Uterus (tissue), 3 donors: ENCODE measurements at regions not wholly inside any gene's neighbourhood (a gene's known extent, or its start where the extent isn't known, plus 50 kb on each side); places are given as distances from the start of the nearest gene placed in this dataset.

Source experiments
- DNase-seq, 2 donors: peaks; one replicate each; pipeline ENCODE4 v3.0.0-alpha.2; 2019 to 2020
- H3K27ac ChIP-seq, 2 donors: fragments of 200-600 bp; sonication (generic); 1 replicate in 1 of 2; 2 replicates in 1 of 2; pipeline ENCODE4 v1.5.1; 2016 to 2018
- H3K27me3 ChIP-seq, 2 donors: fragments of 200-600 bp; sonication (generic); one replicate each; pipeline ENCODE4 v1.5.1; 2018 to 2019; ENCODE audit warnings: control low read depth in 1 of 2
- H3K36me3 ChIP-seq, 2 donors: fragments of 200-600 bp; sonication (generic); one replicate each; pipeline ENCODE4 v1.5.1; 2019; ENCODE audit warnings: control low read depth in 1 of 2
- H3K4me1 ChIP-seq, 2 donors: fragments of 200-600 bp; sonication (generic); one replicate each; pipeline ENCODE4 v1.5.1; 2018 to 2019; ENCODE audit warnings: control low read depth in 1 of 2
- H3K4me3 ChIP-seq, 2 donors: fragments of 200-600 bp; sonication (generic); 1 replicate in 1 of 2; 2 replicates in 1 of 2; pipeline ENCODE4 v1.5.1; 2018 to 2019; ENCODE audit warnings: mild to moderate bottlenecking in 1 of 2
- H3K9me3 ChIP-seq, 2 donors: fragments of 200-600 bp; sonication (generic); one replicate each; pipeline ENCODE4 v1.5.1; 2019; ENCODE audit warnings: control low read depth in 1 of 2
- POLR2A ChIP-seq, 2 donors: fragments of 450-650 bp; IDR thresholded peaks; one replicate each; pipeline ENCODE4 v1.6.1; 2016; ENCODE audit warnings: antibody characterized with exemption in 2 of 2, mild to moderate bottlenecking in 1 of 2, moderate library complexity in 1 of 2
- intact Hi-C: fragments of 100-400 bp; cut with DNase I; formaldehyde crosslinking; loops from one replicate; pipeline ENCODE4 v1.15.1; 2023; ENCODE audit warnings: low total_unique reads
- TF ChIP-seq, protein P1 (sequence below), 4 experiments: fragments of 200-600 bp in 2 of 4; fragments of 450-650 bp in 2 of 4; sonication (generic) in 2 of 4; IDR thresholded peaks; one replicate each; pipeline ENCODE4 v1.5.1; 2016 to 2019; ENCODE audit warnings: antibody characterized with exemption in 4 of 4, mild to moderate bottlenecking in 2 of 4, moderate library complexity in 1 of 4
- donor health status: DM: yes; HTN: yes; CAD: no.

DNA sequence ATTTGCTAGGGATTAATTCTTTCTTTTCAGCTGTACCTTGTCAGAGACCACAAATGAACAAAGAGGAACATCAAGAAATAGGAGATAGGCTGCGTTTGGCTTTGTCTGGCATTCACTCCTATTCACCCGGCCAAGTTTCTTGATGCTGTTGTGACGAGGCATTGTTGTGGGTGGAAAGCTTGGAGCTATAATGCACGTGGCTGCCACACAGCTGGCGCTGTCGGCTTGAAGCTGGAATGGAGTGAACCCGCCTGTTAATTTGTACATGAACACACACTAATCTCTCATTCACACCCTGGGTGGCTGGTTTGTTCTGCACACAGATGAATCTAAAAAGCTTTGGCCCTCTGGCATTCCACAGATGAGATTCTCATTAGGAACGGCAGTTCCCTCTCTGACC lies 274.9 kb upstream of the GYPC start:
- intact Hi-C loops, result no loop called here
- TF ChIP-seq, protein P1, sequence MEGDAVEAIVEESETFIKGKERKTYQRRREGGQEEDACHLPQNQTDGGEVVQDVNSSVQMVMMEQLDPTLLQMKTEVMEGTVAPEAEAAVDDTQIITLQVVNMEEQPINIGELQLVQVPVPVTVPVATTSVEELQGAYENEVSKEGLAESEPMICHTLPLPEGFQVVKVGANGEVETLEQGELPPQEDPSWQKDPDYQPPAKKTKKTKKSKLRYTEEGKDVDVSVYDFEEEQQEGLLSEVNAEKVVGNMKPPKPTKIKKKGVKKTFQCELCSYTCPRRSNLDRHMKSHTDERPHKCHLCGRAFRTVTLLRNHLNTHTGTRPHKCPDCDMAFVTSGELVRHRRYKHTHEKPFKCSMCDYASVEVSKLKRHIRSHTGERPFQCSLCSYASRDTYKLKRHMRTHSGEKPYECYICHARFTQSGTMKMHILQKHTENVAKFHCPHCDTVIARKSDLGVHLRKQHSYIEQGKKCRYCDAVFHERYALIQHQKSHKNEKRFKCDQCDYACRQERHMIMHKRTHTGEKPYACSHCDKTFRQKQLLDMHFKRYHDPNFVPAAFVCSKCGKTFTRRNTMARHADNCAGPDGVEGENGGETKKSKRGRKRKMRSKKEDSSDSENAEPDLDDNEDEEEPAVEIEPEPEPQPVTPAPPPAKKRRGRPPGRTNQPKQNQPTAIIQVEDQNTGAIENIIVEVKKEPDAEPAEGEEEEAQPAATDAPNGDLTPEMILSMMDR (IDR thresholded peaks at IDR 0.05), result no peak
- no peak for TF ChIP-seq POLR2A (IDR thresholded peaks at IDR 0.05)
- H3K9me3 ChIP-seq, result no peaks in the 10 kb centered on the region
- H3K27me3 ChIP-seq, result no peaks in the 10 kb centered on the region
- no peak overlapping the region for H3K4me3 ChIP-seq
- DNase-seq, result no peak
- no peak overlapping the region for H3K27ac ChIP-seq
- H3K4me1 ChIP-seq, result no peaks in the 10 kb centered on the region
- no peaks in the 10 kb centered on the region for H3K36me3 ChIP-seq

DNA sequence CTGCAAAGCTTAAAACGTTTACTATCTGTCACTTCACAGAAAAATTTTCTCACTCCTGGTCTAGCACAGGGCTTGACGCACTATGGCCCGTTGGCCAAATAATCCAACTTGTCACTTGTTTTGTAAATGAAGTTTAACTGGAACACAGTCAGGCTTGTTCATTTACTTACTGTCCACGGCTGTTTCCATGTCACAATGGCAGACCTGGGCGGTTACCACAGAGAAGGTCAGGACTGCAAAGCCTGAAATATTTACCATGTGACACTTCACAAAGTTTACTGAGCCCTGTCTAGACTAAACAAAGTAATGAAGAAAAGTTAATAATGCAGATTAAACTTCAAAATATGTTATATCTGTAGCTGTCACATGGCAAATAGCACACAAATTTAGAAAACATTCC lies 273.0 kb upstream of the GYPC start:
- Histone ChIP-seq H3K4me1 (no peaks in the 10 kb centered on the region), H3K9me3 (no peaks in the 10 kb centered on the region), H3K27ac (no peak overlapping the region), H3K4me3 (no peak overlapping the region), H3K36me3 (no peaks in the 10 kb centered on the region), H3K27me3 (no peaks in the 10 kb centered on the region)
- intact Hi-C loops, result no loop called here
- TF ChIP-seq, protein P1 (IDR thresholded peaks at IDR 0.05), result no peak
- TF ChIP-seq POLR2A (IDR thresholded peaks at IDR 0.05), result no peak
- no peak for DNase-seq

DNA sequence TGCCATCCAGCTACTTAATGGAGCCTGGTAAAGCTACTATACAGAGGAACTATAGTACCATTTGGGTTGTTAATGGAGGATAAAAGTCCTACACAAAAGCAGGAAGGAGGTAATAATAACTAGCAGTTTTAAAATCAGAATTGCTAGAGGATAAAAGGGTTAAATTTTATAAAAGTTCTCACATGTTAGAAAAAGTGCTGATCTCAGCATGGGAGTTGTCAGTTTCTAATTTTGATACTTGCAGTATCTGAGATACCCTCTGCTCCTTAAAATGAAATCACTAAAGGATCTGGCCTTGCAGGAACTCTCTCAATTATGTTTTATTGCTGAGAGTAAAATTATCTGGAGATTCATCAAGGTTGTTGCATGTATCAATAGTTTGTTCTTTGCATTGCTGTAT lies 272.2 kb upstream of the GYPC start:
- H3K27ac ChIP-seq, result no peak overlapping the region
- DNase-seq, result no peak
- H3K27me3 ChIP-seq, result no peaks in the 10 kb centered on the region
- intact Hi-C loops, result no loop called here
- H3K4me1 ChIP-seq, result no peaks in the 10 kb centered on the region
- no peak overlapping the region for H3K4me3 ChIP-seq
- H3K9me3 ChIP-seq, result no peaks in the 10 kb centered on the region
- H3K36me3 ChIP-seq, result no peaks in the 10 kb centered on the region
- TF ChIP-seq, protein P1 (IDR thresholded peaks at IDR 0.05), result no peak
- no peak for TF ChIP-seq POLR2A (IDR thresholded peaks at IDR 0.05)

DNA sequence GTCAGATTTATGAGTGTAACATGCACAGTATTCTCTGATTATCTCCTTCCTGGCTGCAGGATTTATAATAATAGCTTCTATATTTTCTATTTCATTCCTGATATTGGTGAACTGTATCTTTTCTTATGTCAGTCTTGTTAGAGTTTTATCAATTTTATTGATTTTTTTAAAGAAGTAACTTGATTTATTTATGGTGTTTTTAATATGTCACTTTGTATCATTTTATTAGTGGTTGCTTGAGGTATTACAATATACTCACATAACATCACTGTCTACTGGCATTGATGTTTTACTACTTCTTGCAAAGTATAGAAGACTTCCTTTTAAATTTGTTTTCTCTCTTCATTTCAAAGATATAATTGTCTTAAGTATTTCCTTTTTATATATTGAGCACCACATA lies 270.5 kb upstream of the GYPC start:
- no peaks in the 10 kb centered on the region for H3K27me3 ChIP-seq
- no peaks in the 10 kb centered on the region for H3K9me3 ChIP-seq
- no peaks in the 10 kb centered on the region for H3K36me3 ChIP-seq
- H3K4me3 ChIP-seq, result no peak overlapping the region
- DNase-seq, result no peak
- intact Hi-C loops, result no loop called here
- no peak overlapping the region for H3K27ac ChIP-seq
- H3K4me1 ChIP-seq, result no peaks in the 10 kb centered on the region
- TF ChIP-seq, protein P1 (IDR thresholded peaks at IDR 0.05), result no peak
- TF ChIP-seq POLR2A (IDR thresholded peaks at IDR 0.05), result no peak

DNA sequence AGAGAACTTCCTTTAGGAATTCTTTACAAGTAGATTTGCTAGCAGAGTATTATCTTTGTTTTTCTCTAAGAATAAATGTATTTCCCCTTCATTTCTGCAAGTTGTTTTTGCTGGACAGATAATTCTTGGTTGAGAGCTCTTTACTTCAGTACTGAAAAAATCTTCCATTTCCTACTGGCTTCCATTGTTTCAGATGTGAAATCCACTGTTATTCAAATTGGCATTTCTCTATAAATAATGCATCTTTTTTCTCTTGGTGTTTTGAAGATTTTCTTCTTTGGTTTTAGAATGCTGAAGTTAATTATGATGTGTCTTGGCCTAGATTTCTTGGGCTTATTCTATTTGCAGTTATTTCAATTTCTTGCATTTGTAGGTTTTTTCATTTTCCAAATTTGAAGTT lies 270.0 kb upstream of the GYPC start:
- no peak overlapping the region for H3K4me3 ChIP-seq
- H3K36me3 ChIP-seq, result no peaks in the 10 kb centered on the region
- H3K4me1 ChIP-seq, result no peaks in the 10 kb centered on the region
- intact Hi-C loops, result no loop called here
- TF ChIP-seq, protein P1 (IDR thresholded peaks at IDR 0.05), result no peak
- TF ChIP-seq POLR2A (IDR thresholded peaks at IDR 0.05), result no peak
- no peaks in the 10 kb centered on the region for H3K9me3 ChIP-seq
- no peaks in the 10 kb centered on the region for H3K27me3 ChIP-seq
- H3K27ac ChIP-seq, result no peak overlapping the region
- no peak for DNase-seq
